Esophagus (tissue), 2 donors: ENCODE measurements at regions not wholly inside any gene's neighbourhood (a gene's known extent, or its start where the extent isn't known, plus 50 kb on each side); places are given as distances from the start of the nearest gene placed in this dataset.

ENCODE experiments used
- H3K27ac ChIP-seq, 2 donors: one replicate each; pipeline ENCODE4 v1.5.1; 2013; ENCODE audit warnings: low read depth in 2 of 2, mild to moderate bottlenecking in 2 of 2, inconsistent platforms in 1 of 2, low read length in 1 of 2, moderate library complexity in 1 of 2
- H3K27me3 ChIP-seq, 2 donors: one replicate each; pipeline ENCODE4 v1.6.1; 2013; ENCODE audit warnings: low read length in 2 of 2, control low read depth in 1 of 2, mild to moderate bottlenecking in 1 of 2; ENCODE audit not compliant: insufficient read depth in 2 of 2, control insufficient read depth in 1 of 2
- H3K36me3 ChIP-seq, 2 donors: one replicate each; pipeline ENCODE4 v1.6.1; 2013; ENCODE audit warnings: low read length in 1 of 2; ENCODE audit not compliant: control insufficient read depth in 2 of 2, insufficient read depth in 2 of 2
- H3K4me1 ChIP-seq, 2 donors: one replicate each; pipeline ENCODE4 v1.6.1; 2013; ENCODE audit warnings: low read length in 1 of 2; ENCODE audit not compliant: control insufficient read depth in 2 of 2, insufficient read depth in 2 of 2
- H3K4me3 ChIP-seq, 2 donors: one replicate each; pipeline ENCODE4 v1.5.1; 2013; ENCODE audit warnings: low read length in 2 of 2, mild to moderate bottlenecking in 2 of 2, low read depth in 1 of 2, moderate library complexity in 1 of 2
- H3K9me3 ChIP-seq, 2 donors: one replicate each; pipeline ENCODE4 v1.6.1; 2013; ENCODE audit warnings: mild to moderate bottlenecking in 2 of 2, low read depth in 1 of 2, low read length in 1 of 2, moderate library complexity in 1 of 2; ENCODE audit not compliant: control insufficient read depth in 2 of 2, insufficient read depth in 1 of 2
- WGBS, 2 donors: extraction: QIAGEN DNeasy Blood & Tissue Kit; methylation state at CpG; one replicate each; pipeline ENCODE4 v1.1.7; 2013; 5-methylcytosine and 5-hydroxymethylcytosine counted together
- donor health status: healthy with polysubstance abuse.
- donor health status: Bipolar disorder and iron deficiency.

DNA sequence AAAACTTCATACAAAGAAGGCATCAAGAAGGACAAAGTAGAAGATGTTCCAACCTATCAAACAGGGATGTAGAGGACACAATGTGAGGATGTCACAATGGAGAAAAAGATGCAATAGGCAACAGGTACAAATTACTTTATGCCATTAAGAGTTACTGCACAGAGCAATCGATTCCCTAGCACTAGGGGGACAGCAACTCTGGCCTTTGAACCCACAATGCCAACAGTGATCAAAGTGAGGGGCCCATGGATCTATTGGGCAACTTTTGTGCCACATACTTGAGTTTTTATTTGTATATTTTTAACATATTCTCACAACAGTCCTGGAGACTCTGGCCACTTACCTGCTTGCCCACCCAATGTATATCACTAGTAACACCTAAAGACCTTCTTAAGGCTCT is 220.2 kb downstream of the HNMT start:
- no peak overlapping the region for H3K27ac ChIP-seq
- H3K36me3 ChIP-seq: no peaks in the 10 kb centered on the region
- no peak overlapping the region for H3K4me3 ChIP-seq
- H3K4me1 ChIP-seq: no peaks in the 10 kb centered on the region
- no peaks in the 10 kb centered on the region for H3K9me3 ChIP-seq
- 77 to 84% methylated on average over 1 of the region's 1 CpG for WGBS, 2 donors
- H3K27me3 ChIP-seq: no peaks in the 10 kb centered on the region

DNA sequence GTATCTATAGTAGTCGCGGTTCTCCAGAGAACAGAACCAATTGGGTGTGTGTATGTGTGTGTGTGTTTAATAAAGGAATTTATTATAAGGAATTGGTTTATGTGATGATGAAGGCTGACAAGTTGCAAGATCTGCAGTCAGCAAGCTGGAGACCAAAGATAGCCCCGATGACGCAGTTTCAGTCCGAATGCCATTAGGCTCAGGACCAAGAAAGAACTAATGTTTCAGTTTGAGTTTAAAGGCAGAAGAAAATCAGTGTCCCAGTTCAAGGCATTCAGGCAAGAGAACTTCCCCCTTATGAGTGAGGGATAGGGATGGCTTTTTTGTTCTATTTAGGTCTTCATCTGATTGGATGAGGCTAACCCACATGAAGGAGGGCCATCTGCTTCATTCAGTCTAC is 221.6 kb downstream of the HNMT start:
- H3K27ac ChIP-seq: no peak overlapping the region
- no peaks in the 10 kb centered on the region for H3K36me3 ChIP-seq
- WGBS, 2 donors: 90 to 94% methylated on average over 5 of the region's 5 CpGs
- no peaks in the 10 kb centered on the region for H3K27me3 ChIP-seq
- no peaks in the 10 kb centered on the region for H3K9me3 ChIP-seq
- H3K4me1 ChIP-seq: no peaks in the 10 kb centered on the region
- no peak overlapping the region for H3K4me3 ChIP-seq

DNA sequence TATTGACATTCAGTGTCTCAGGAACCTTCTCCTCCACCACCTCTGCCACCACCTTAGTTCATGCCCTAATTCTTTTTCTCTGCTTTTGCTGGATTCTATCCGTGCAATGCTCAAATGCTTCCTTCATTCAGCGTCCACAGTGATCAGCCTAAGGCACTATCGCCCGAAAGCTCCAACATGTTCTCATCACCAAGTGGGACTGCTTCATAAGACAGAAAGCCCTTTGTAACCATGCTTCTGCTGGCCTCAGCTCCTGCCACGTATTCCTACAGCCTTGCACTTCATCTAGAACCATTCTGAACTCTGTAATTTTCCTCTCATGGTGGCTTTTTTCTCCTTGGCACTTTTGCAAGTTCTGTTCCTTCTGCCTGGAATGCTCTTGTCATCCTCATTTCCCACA is 222.9 kb downstream of the HNMT start:
- H3K27me3 ChIP-seq: no peaks in the 10 kb centered on the region
- H3K9me3 ChIP-seq: no peaks in the 10 kb centered on the region
- 89 to 92% methylated on average over 5 of the region's 5 CpGs for WGBS, 2 donors
- no peak overlapping the region for H3K27ac ChIP-seq
- no peak overlapping the region for H3K4me3 ChIP-seq
- no peaks in the 10 kb centered on the region for H3K36me3 ChIP-seq
- H3K4me1 ChIP-seq: no peaks in the 10 kb centered on the region

DNA sequence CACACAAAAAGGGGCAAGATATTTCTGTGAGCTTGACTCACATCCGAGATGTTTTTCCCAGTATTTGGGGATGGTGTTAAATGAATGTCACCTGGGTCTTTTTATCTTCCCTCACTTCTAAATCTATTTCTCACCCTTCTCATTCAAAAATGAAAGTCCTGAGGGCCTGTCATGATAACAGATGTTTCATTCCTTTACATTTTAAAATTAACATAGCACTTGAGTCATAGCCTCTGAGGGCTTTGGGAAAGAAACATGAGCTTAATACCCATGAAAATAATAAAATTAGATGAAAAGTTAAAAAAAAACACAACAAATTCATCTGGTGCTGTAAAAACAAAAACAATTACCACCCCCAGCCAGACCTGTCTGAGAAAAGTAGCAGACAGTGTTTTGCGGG is 226.7 kb downstream of the HNMT start:
- Histone ChIP-seq H3K4me1 (no peaks in the 10 kb centered on the region), H3K27ac (no peak overlapping the region), H3K4me3 (no peak overlapping the region), H3K27me3 (no peaks in the 10 kb centered on the region), H3K9me3 (no peaks in the 10 kb centered on the region), H3K36me3 (no peaks in the 10 kb centered on the region)
- 83 to 94% methylated on average over 2 of the region's 2 CpGs for WGBS, 2 donors

DNA sequence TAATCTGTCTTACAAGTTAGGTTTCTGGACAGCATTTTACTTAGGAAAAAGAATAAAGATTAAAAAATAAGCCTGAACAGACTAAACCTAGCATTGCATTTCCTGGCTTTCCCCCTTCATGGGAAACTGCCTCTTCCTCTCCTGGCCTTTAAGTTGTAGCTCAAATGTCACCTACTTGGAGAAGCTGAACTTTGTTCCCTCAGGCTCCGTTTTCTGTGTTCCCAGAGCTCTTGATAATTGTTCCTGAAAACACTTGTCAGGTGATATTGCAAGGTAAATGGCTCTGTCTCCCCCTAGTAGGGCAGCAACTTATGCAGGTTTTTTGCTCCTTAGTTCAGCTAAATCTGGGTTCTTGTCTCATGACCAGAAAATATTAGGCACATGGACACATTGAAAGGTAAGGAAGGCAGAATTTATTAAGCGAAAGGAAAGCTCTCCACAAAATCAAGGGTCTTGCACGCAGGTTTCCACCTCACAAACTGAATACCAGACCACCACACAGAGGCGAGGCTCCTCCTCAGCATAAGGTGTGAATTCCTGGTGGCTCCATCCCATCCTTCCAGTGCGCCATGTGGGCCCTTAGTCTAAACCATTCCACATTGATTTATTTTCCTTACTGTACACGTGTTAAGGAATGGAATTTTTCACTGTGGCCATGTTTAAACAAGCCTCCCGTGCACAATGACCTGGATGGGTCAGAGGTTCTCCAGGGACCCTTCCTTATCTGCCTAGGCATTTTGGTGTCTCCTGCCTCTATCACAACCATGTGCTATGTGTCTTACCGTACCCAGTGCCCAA is 229.3 kb downstream of the HNMT start:
- Histone ChIP-seq H3K27me3 (no peaks in the 10 kb centered on the region), H3K9me3 (no peaks in the 10 kb centered on the region), H3K36me3 (no peaks in the 10 kb centered on the region), H3K4me3 (no peak overlapping the region), H3K27ac (no peak overlapping the region), H3K4me1 (no peaks in the 10 kb centered on the region)
- 75 to 79% methylated on average over 8 of the region's 8 CpGs for WGBS, 2 donors

DNA sequence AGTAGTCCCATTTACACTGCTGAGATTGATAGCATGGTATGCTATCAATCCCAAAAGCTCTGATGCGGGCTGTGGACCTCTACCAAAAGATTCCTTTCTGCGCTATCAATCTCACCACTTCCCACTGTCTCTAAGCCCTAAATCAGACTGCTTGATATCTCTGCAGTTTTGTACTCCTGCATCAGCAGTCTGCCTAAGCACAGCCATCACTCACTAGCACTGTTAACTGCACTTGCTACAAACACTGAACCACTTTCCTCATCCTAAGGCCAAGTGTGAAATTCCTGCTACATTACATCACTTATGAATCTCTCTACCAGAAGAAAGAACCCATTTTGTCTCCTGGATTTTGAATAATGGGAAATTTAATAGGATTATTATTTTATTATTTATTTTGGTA is 237.0 kb downstream of the HNMT start:
- no peak overlapping the region for H3K27ac ChIP-seq
- H3K27me3 ChIP-seq: no peaks in the 10 kb centered on the region
- no peaks in the 10 kb centered on the region for H3K4me1 ChIP-seq
- H3K9me3 ChIP-seq: no peaks in the 10 kb centered on the region
- no peaks in the 10 kb centered on the region for H3K36me3 ChIP-seq
- WGBS, 2 donors: 89 to 95% methylated on average over 2 of the region's 2 CpGs
- no peak overlapping the region for H3K4me3 ChIP-seq

DNA sequence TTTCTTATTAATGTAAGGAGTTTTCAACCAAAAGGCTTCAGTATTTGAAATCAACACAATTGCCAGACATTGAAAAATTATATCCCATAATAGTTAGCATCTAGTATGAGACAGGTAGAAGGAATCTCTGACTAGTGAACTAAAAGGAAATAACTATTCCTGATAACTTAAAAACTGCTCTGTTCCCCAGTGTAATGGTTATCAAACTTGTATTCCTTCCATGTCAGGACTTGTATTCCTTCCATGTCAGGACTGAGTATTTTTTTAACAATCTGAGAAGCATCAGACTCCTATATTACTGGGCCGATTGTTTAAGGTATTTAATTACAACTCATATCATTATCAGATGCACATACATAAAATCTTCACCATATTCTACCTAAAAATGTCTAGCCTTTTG is 238.5 kb downstream of the HNMT start:
- H3K27ac ChIP-seq: no peak overlapping the region
- H3K27me3 ChIP-seq: no peaks in the 10 kb centered on the region
- H3K36me3 ChIP-seq: no peaks in the 10 kb centered on the region
- no peaks in the 10 kb centered on the region for H3K4me1 ChIP-seq
- no peaks in the 10 kb centered on the region for H3K9me3 ChIP-seq
- 87 to 90% methylated on average over 1 of the region's 1 CpG for WGBS, 2 donors
- no peak overlapping the region for H3K4me3 ChIP-seq

DNA sequence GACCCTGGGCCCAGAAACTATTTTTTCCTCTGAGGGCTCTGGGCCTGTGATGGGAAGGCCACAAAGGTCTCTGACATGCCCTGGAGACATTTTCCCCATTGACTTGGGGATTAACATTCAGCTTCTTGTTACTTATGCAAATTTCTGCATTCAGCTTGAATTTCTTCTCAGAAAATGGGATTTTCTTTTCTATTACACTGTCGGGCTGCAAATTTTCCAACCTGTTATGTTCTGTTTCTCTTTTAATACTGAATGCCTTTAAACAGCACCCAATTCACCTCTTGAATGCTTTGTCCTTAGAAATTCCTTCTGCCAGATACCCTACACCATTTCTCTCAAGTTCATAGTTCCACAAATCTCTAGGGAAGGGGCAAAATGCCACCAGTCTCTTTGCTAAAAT is 241.0 kb downstream of the HNMT start:
- H3K27me3 ChIP-seq: no peaks in the 10 kb centered on the region
- H3K27ac ChIP-seq: no peak overlapping the region
- no peaks in the 10 kb centered on the region for H3K36me3 ChIP-seq
- H3K4me3 ChIP-seq: no peak overlapping the region
- 88 to 96% methylated on average over 1 of the region's 1 CpG for WGBS, 2 donors
- no peaks in the 10 kb centered on the region for H3K4me1 ChIP-seq
- no peaks in the 10 kb centered on the region for H3K9me3 ChIP-seq

DNA sequence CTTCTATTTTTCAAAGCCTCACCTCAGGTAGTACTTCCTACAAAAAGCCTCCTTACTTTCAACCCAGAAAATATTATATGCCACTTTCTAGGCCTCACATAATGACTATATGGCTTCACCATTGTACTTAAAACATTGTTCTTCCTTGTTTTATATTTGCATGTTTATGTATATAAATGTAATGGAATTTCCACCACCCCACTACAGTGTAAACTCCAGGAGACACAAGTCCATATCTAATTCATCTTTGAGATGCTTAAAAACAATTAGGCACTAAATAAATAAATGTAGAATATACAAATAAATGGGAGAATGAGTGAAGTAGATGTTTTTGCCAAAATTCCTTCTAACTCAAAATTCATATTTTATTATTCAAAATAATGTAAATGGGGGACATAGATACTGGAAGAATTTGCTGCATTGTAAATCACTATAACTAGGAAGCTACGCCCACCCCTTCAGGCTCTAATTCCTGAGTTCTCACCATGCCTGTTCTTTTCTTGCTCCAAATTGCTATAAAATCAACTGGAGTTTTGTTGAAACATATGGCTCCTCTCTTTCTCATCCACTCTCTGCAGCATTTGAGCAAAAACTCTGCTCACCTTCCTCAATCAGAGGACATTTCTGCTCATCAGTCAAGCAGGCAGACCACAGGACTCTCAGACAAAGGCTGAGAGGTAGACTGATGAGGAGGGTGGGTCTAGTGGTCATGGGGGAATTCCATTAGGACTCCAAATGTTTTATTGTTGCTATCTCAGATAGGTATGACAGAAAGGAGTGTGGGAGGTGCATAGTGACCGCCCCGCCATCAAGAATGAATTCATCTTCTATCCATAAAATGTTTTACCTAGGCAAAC is 243.0 kb downstream of the HNMT start:
- WGBS, 2 donors: 96 to 98% methylated on average over 3 of the region's 3 CpGs
- H3K4me3 ChIP-seq: no peak overlapping the region
- no peaks in the 10 kb centered on the region for H3K36me3 ChIP-seq
- H3K4me1 ChIP-seq: no peaks in the 10 kb centered on the region
- H3K27ac ChIP-seq: no peak overlapping the region
- H3K27me3 ChIP-seq: no peaks in the 10 kb centered on the region
- H3K9me3 ChIP-seq: no peaks in the 10 kb centered on the region
